ENCODE measurements at regions not wholly inside any gene's neighbourhood (a gene's known extent, or its start where the extent isn't known, plus 50 kb on each side); places are given as distances from the start of the nearest gene placed in this dataset.
A peak's percentile ranks its signal among the peaks of the same experiment; 100 is the strongest.

GRCh38 chr14:96999654-97000155 is 202.5 kb downstream of the VRK1 start:
- TF ChIP-seq ZNF658 (tag by site-specific recombination; IDR thresholded peaks at IDR 0.05) (no peak), BCL6B (tag by site-specific recombination; IDR thresholded peaks at IDR 0.05) (no peak), ZNF624 (tag by site-specific recombination; IDR thresholded peaks at IDR 0.05) (no peak), ZNF416 (tag by site-specific recombination; IDR thresholded peaks at IDR 0.05) (no peak), ZNF555 (tag by site-specific recombination; conservative IDR thresholded peaks at IDR 0.05) (no peak), ZNF558 (tag by site-specific recombination; IDR thresholded peaks at IDR 0.05) (no peak), ZNF510 (tag by site-specific recombination; IDR thresholded peaks at IDR 0.05; ENCODE audit: insufficient replicate concordance) (no peak), KLF1 (tag by site-specific recombination; IDR thresholded peaks at IDR 0.05) (no peak)
- POLR2A ChIA-PET: no interaction called here
- Histone ChIP-seq H3K9me3 (ENCODE audit: control insufficient read depth, insufficient read depth, low read depth, low read length) (no peaks in the 10 kb centered on the region), H3K36me3 (ENCODE audit: control insufficient read depth in 2 of 2, insufficient read depth in 1 of 2, low read length in 2 of 2) (no peaks in the 10 kb centered on the region), H3K4me1 (ENCODE audit: control insufficient read depth, insufficient read depth, low read length) (no peaks in the 10 kb centered on the region), H3K27ac (ENCODE audit: extremely low read depth, low read depth, low read length) (no peak overlapping the region), H3K4me3 (ENCODE audit: low read depth, low read length) (no peak overlapping the region)
- CTCF ChIA-PET: interaction anchor here (0.6 kb wide), 1 partner anchor 510 kb away, joined by 3 read pairs; no protein-coding TSS in a partner anchor

GRCh38 chr14:97002454-97002853 is 205.3 kb downstream of the VRK1 start:
- TF ChIP-seq ZNF366 (tag by site-specific recombination; conservative IDR thresholded peaks at IDR 0.05): peak; percentile 93
- no peak for TF ChIP-seq ZNF324 (tag by site-specific recombination; IDR thresholded peaks at IDR 0.05)
- peak; percentile 90 for TF ChIP-seq ZBTB17 (tag by site-specific recombination; IDR thresholded peaks at IDR 0.05)
- no peak for TF ChIP-seq ZNF518A (tag by site-specific recombination; conservative IDR thresholded peaks at IDR 0.05; ENCODE audit: low read depth)
- TF ChIP-seq ZNF140 (tag by site-specific recombination; IDR thresholded peaks at IDR 0.05): peak; percentile 24; the same call in 1 of the 2 replicates
- ChIA-PET CTCF (no interaction called here), POLR2A (no interaction called here)
- Histone ChIP-seq H3K27ac (ENCODE audit: extremely low read depth, low read depth, low read length) (no peak overlapping the region), H3K4me3 (ENCODE audit: low read depth, low read length) (no peak overlapping the region), H3K9me3 (ENCODE audit: control insufficient read depth, insufficient read depth, low read depth, low read length) (no peaks in the 10 kb centered on the region), H3K4me1 (ENCODE audit: control insufficient read depth, insufficient read depth, low read length) (no peaks in the 10 kb centered on the region), H3K36me3 (ENCODE audit: control insufficient read depth in 2 of 2, insufficient read depth in 1 of 2, low read length in 2 of 2) (no peaks in the 10 kb centered on the region)

- POLR2A ChIA-PET: no interaction called here
- no peak overlapping the region for H3K4me3 ChIP-seq (ENCODE audit: low read depth, low read length)
- H3K36me3 ChIP-seq (ENCODE audit: control insufficient read depth in 2 of 2, insufficient read depth in 1 of 2, low read length in 2 of 2): no peaks in the 10 kb centered on the region
- no peaks in the 10 kb centered on the region for H3K4me1 ChIP-seq (ENCODE audit: control insufficient read depth, insufficient read depth, low read length)
- no peak overlapping the region for H3K27ac ChIP-seq (ENCODE audit: extremely low read depth, low read depth, low read length)
- no peaks in the 10 kb centered on the region for H3K9me3 ChIP-seq (ENCODE audit: control insufficient read depth, insufficient read depth, low read depth, low read length)
- CTCF ChIA-PET: no interaction called here
- no peak for TF ChIP-seq INSM2 (tag by site-specific recombination; IDR thresholded peaks at IDR 0.05)
- no peak for TF ChIP-seq ZXDB (tag by site-specific recombination; IDR thresholded peaks at IDR 0.05)
- no peak for TF ChIP-seq GFI1B (tag by site-specific recombination; IDR thresholded peaks at IDR 0.05)
- TF ChIP-seq ZNF433 (tag by site-specific recombination; IDR thresholded peaks at IDR 0.05; ENCODE audit: low read depth): no peak
- no peak for TF ChIP-seq KLF9 (tag by site-specific recombination; IDR thresholded peaks at IDR 0.05; ENCODE audit: low read depth)
- TF ChIP-seq WT1 (tag by site-specific recombination; IDR thresholded peaks at IDR 0.05): no peak
- TF ChIP-seq ZNF16 (tag by site-specific recombination; IDR thresholded peaks at IDR 0.05; ENCODE audit: low read depth): no peak
- TF ChIP-seq ZNF645 (tag by site-specific recombination; IDR thresholded peaks at IDR 0.05): no peak
- no peak for TF ChIP-seq ZFP37 (tag by site-specific recombination; IDR thresholded peaks at IDR 0.05)
These were observed 208.8 kb downstream of the VRK1 start for GRCh38 chr14:97005934-97006333.
